ENCODE measurements at regions not wholly inside any gene's neighbourhood (a gene's known extent, or its start where the extent isn't known, plus 50 kb on each side); places are given as distances from the start of the nearest gene placed in this dataset.

GRCh38 chr14:51400139-51400538, 160.1 kb downstream of the TMX1 start:
- intact Hi-C loops (cut with DNase I, micrococcal nuclease), result no loop called here
- no peaks in the 10 kb centered on the region for H3K9me3 ChIP-seq
- no peak for DNase-seq
- H3K4me3 ChIP-seq, result no peak overlapping the region
- TF ChIP-seq CTCF (IDR thresholded peaks at IDR 0.05), result no peak
- no peak for ATAC-seq
- no peaks in the 10 kb centered on the region for H3K4me1 ChIP-seq (ENCODE audit: low read depth)
- no peaks in the 10 kb centered on the region for H3K36me3 ChIP-seq (ENCODE audit: low read depth)

- DNase-seq (no peak), ATAC-seq (peak; percentile 14)
- intact Hi-C loops (cut with DNase I, micrococcal nuclease), result no loop called here
- H3K9me3 ChIP-seq, result no peaks in the 10 kb centered on the region
- no peaks in the 10 kb centered on the region for H3K4me1 ChIP-seq (ENCODE audit: low read depth)
- no peak overlapping the region for H3K4me3 ChIP-seq
- H3K36me3 ChIP-seq (ENCODE audit: low read depth), result no peaks in the 10 kb centered on the region
- TF ChIP-seq CTCF (IDR thresholded peaks at IDR 0.05), result no peak
Measured at GRCh38 chr14:51401272-51401671, 161.2 kb downstream of the TMX1 start.

- no peaks in the 10 kb centered on the region for H3K4me1 ChIP-seq (ENCODE audit: low read depth)
- DNase-seq (no peak), ATAC-seq (no peak)
- H3K9me3 ChIP-seq, result no peaks in the 10 kb centered on the region
- TF ChIP-seq CTCF (IDR thresholded peaks at IDR 0.05), result no peak
- intact Hi-C loops (cut with DNase I, micrococcal nuclease), result no loop called here
- no peaks in the 10 kb centered on the region for H3K36me3 ChIP-seq (ENCODE audit: low read depth)
- H3K4me3 ChIP-seq, result no peak overlapping the region
Measured at GRCh38 chr14:51401756-51402155, 161.7 kb downstream of the TMX1 start.

GRCh38 chr14:51410897-51411296, 170.8 kb downstream of the TMX1 start:
- no peak for ATAC-seq
- H3K9me3 ChIP-seq, result no peaks in the 10 kb centered on the region
- no peak overlapping the region for H3K4me3 ChIP-seq
- TF ChIP-seq CTCF (IDR thresholded peaks at IDR 0.05), result no peak
- DNase-seq, result no peak
- intact Hi-C loops (cut with DNase I, micrococcal nuclease), result no loop called here
- H3K4me1 ChIP-seq (ENCODE audit: low read depth), result no peaks in the 10 kb centered on the region
- no peaks in the 10 kb centered on the region for H3K36me3 ChIP-seq (ENCODE audit: low read depth)

- DNase-seq (no peak), ATAC-seq (no peak)
- intact Hi-C loops (cut with DNase I, micrococcal nuclease), result no loop called here
- Histone ChIP-seq H3K4me3 (no peak overlapping the region), H3K36me3 (ENCODE audit: low read depth) (no peaks in the 10 kb centered on the region), H3K4me1 (ENCODE audit: low read depth) (no peaks in the 10 kb centered on the region), H3K9me3 (peaks cover 15% of the 10 kb centered on the region)
- TF ChIP-seq CTCF (IDR thresholded peaks at IDR 0.05), result no peak
Measured at GRCh38 chr14:51419685-51420084, 179.6 kb downstream of the TMX1 start.

- no peak for DNase-seq
- no peaks in the 10 kb centered on the region for H3K4me1 ChIP-seq (ENCODE audit: low read depth)
- intact Hi-C loops (cut with DNase I, micrococcal nuclease), result no loop called here
- no peak for ATAC-seq
- H3K9me3 ChIP-seq, result peaks cover 15% of the 10 kb centered on the region
- TF ChIP-seq CTCF (IDR thresholded peaks at IDR 0.05), result no peak
- no peaks in the 10 kb centered on the region for H3K36me3 ChIP-seq (ENCODE audit: low read depth)
- no peak overlapping the region for H3K4me3 ChIP-seq
Measured at GRCh38 chr14:51422704-51423103, 182.7 kb downstream of the TMX1 start.

Measured in mucosa of descending colon (tissue), 3 donors.